K562 (cell line): ENCODE measurements at regions not wholly inside any gene's neighbourhood (a gene's known extent, or its start where the extent isn't known, plus 50 kb on each side); places are given as distances from the start of the nearest gene placed in this dataset.

Source experiments
- ATAC-seq: fragments of 200-7000 bp; cut with Tn5 transposase; 3 replicates; pipeline ENCODE4 v1.9.1; 2020; ENCODE audit warnings: moderate library complexity
- BruUV-seq: library from RNA; stranded (reverse); fragments of 400-500 nt; replicated peaks from 2 replicates; lab custom pipeline; 2021; lab: Mats Ljungman, UMichigan
- CTCF ChIA-PET: fragments of 300-600 bp; formaldehyde crosslinking; extraction: SDS; loops from one replicate; lab custom pipeline; 2021; ENCODE audit warnings: low intra/inter-chr PET ratio; lab: Yijun Ruan, JAX
- POLR2A ChIA-PET: fragments of 300-600, 350-650 bp; sonication (Branson Sonifier 250); formaldehyde crosslinking; extraction: SDS; loops from one replicate; lab custom pipeline; 2021; ENCODE audit warnings: antibody characterized with exemption, inconsistent platforms; lab: Yijun Ruan, JAX
- DNase-seq, 4 experiments: peaks; one replicate each; pipeline versions ENCODE4 v3.0.0 to v3.0.0-alpha.2; 2011 to 2018; ENCODE audit warnings: low spot score in 3 of 4, mixed read lengths in 3 of 4; ENCODE audit errors: extremely low read depth in 1 of 4
- FAIRE-seq: peaks from 2 replicates; lab custom pipeline; 2011; peaks lifted over from hg19 to GRCh38; lab: Jason Lieb, UNC
- H2AFZ ChIP-seq: 2 replicates; pipeline ENCODE4 v1.6.0; 2011; ENCODE audit warnings: low read depth, low read length, control low read depth, inconsistent platforms
- H3K27ac ChIP-seq: fragments of 200-600 bp; 3 replicates; pipeline ENCODE4 v1.8.0; 2011; ENCODE audit warnings: low read depth, mild to moderate bottlenecking, control low read depth, inconsistent platforms, low read length, moderate library complexity, mixed read lengths; ENCODE audit errors: extremely low read depth
- H3K27me3 ChIP-seq, 2 experiments: fragments of 300-600 bp in 1 of 2; 2 replicates in 1 of 2; 3 replicates in 1 of 2; pipeline versions ENCODE4 v1.6.0 to v1.8.0; 2011; ENCODE audit warnings: inconsistent platforms in 2 of 2, low read length in 2 of 2, mild to moderate bottlenecking in 1 of 2, mixed read lengths in 1 of 2, moderate library complexity in 1 of 2; ENCODE audit not compliant: control insufficient read depth in 2 of 2, insufficient read depth in 2 of 2
- H3K36me3 ChIP-seq: fragments of 300-600 bp; 3 replicates; pipeline ENCODE4 v1.8.0; 2011; ENCODE audit warnings: mild to moderate bottlenecking, low read length, inconsistent platforms; ENCODE audit not compliant: control insufficient read depth, insufficient read depth
- H3K4me1 ChIP-seq, 2 experiments: fragments of 200-600 bp in 1 of 2; replicated peaks in 1 of 2; 2 replicates in 1 of 2; 3 replicates in 1 of 2; pipeline versions ENCODE4 v1.5.1 to v1.8.0; 2011; ENCODE audit warnings: inconsistent platforms in 2 of 2, low read length in 2 of 2, mild to moderate bottlenecking in 1 of 2, mixed read lengths in 1 of 2, moderate library complexity in 1 of 2; ENCODE audit not compliant: control insufficient read depth in 2 of 2, insufficient read depth in 2 of 2
- H3K4me2 ChIP-seq: 2 replicates; pipeline ENCODE4 v1.6.1; 2011; ENCODE audit warnings: low read length, control low read depth, inconsistent platforms, mixed read lengths; ENCODE audit not compliant: insufficient read depth
- H3K4me3 ChIP-seq: fragments of 200-600 bp; sonication (generic), shearing (Covaris generic); 2 replicates; pipeline ENCODE4 v1.5.1; 2016; ENCODE audit warnings: control low read depth, inconsistent platforms
- H3K79me2 ChIP-seq: fragments of 200-600 bp; 3 replicates; pipeline ENCODE4 v1.8.0; 2011; ENCODE audit warnings: low read length, inconsistent platforms; ENCODE audit not compliant: control insufficient read depth, insufficient read depth
- H3K9ac ChIP-seq, 2 experiments: 2 replicates each; pipeline versions ENCODE4 v1.6.0 to v1.6.1; 2011; ENCODE audit warnings: low read depth in 2 of 2, low read length in 2 of 2, control low read depth in 1 of 2, inconsistent platforms in 1 of 2, mild to moderate bottlenecking in 1 of 2, mixed read lengths in 1 of 2; ENCODE audit not compliant: insufficient read depth in 1 of 2
- H3K9me1 ChIP-seq: one replicate; pipeline ENCODE4 v1.6.0; 2011; ENCODE audit warnings: inconsistent platforms, mild to moderate bottlenecking, low read length, moderate library complexity; ENCODE audit not compliant: control insufficient read depth, insufficient read depth
- H3K9me3 ChIP-seq: replicated peaks from 2 replicates; pipeline ENCODE4 v1.5.1; 2011; ENCODE audit warnings: low read depth, low read length, inconsistent platforms; ENCODE audit not compliant: control insufficient read depth, insufficient read depth
- H4K20me1 ChIP-seq: replicated peaks from 2 replicates; pipeline ENCODE4 v1.6.1; 2011; ENCODE audit warnings: low read length, inconsistent platforms, mixed read lengths; ENCODE audit not compliant: control insufficient read depth, insufficient read depth
- IFI16 ChIP-seq: fragments of 250-450 bp; sonication (Bioruptor Pico); IDR thresholded peaks from 2 replicates; pipeline ENCODE4 v2.1.2; 2022; ENCODE audit warnings: mild to moderate bottlenecking, inconsistent platforms
- LCOR ChIP-seq: sonication (generic); formaldehyde crosslinking; IDR thresholded peaks from 2 replicates; pipeline ENCODE4 v1.8.0; 2022; ENCODE audit warnings: mild to moderate bottlenecking, missing genetic modification reagents
- LEF1 ChIP-seq: fragments of 450-650 bp; IDR thresholded peaks from 2 replicates; pipeline ENCODE4 v1.6.1; 2016; ENCODE audit warnings: mild to moderate bottlenecking
- MAZ ChIP-seq, 2 experiments: fragments of 450-650 bp in 1 of 2; sonication (generic) in 1 of 2; formaldehyde crosslinking; IDR thresholded peaks in 1 of 2; conservative IDR thresholded peaks in 1 of 2; 2 replicates each; pipeline versions ENCODE4 v1.4.0 to v1.5.0; 2020; ENCODE audit warnings: mild to moderate bottlenecking in 1 of 2, missing genetic modification reagents in 1 of 2
- NR2C1 ChIP-seq, 2 experiments: fragments of 450-650 bp; IDR thresholded peaks; 2 replicates each; pipeline ENCODE4 v1.6.1; 2017; ENCODE audit warnings: mild to moderate bottlenecking in 2 of 2, antibody characterized with exemption in 1 of 2, inconsistent platforms in 1 of 2, missing compliant biosample characterization in 1 of 2, missing genetic modification characterization in 1 of 2
- PHF20 ChIP-seq: fragments of 450-650 bp; IDR thresholded peaks from 2 replicates; pipeline ENCODE4 v1.6.1; 2018; ENCODE audit not compliant: partially characterized antibody
- PML ChIP-seq: IDR thresholded peaks from 2 replicates; pipeline ENCODE4 v1.6.1; 2012; ENCODE audit warnings: low read length, inconsistent platforms
- SRSF3 ChIP-seq: fragments of 200-400 bp; formaldehyde crosslinking; IDR thresholded peaks from 2 replicates; pipeline ENCODE4 v1.6.1; 2016; ENCODE audit warnings: mild to moderate bottlenecking, low read length, moderate library complexity; ENCODE audit not compliant: insufficient read depth
- TAL1 ChIP-seq: fragments of 450-650 bp; IDR thresholded peaks from 2 replicates; pipeline ENCODE4 v1.6.1; 2016; ENCODE audit warnings: mild to moderate bottlenecking
- ZKSCAN3 ChIP-seq: fragments of 250-450 bp; sonication (Bioruptor Pico); IDR thresholded peaks from 2 replicates; pipeline ENCODE4 v1.4.0; 2020
- ZNF24 ChIP-seq: fragments of 450-650 bp; IDR thresholded peaks from 2 replicates; pipeline ENCODE4 v1.6.1; 2016
- WGBS: fragments of 100-300 bp; shearing (Covaris generic); methylation state at CpG from one replicate; pipeline ENCODE4 v1.1.6; 2016; ENCODE audit warnings: low coverage, mixed read lengths; ENCODE audit not compliant: insufficient coverage; ENCODE audit errors: missing lambda C conversion rate; 5-methylcytosine and 5-hydroxymethylcytosine counted together
- in situ Hi-C: fragments of 300-500 bp; cut with MboI; formaldehyde crosslinking; loops from 4 replicates; pipeline ENCODE4 v1.15.0; 2018; ENCODE audit warnings: inconsistent platforms, mixed read lengths
- intact Hi-C: fragments of 100-400 bp; cut with micrococcal nuclease; formaldehyde crosslinking; loops from 2 replicates; pipeline ENCODE4 v1.14.2; 2022
- TF ChIP-seq, protein P1 (sequence below): fragments of 200-800 bp; sonication (Bioruptor generic); IDR thresholded peaks from 2 replicates; pipeline ENCODE4 v1.6.1; 2017; ENCODE audit warnings: missing genetic modification characterization, missing compliant biosample characterization
- TF ChIP-seq, protein P2 (sequence below): fragments of 450-650 bp; IDR thresholded peaks from 2 replicates; pipeline ENCODE4 v1.6.1; 2016; ENCODE audit warnings: low read depth, mild to moderate bottlenecking, moderate library complexity

DNA sequence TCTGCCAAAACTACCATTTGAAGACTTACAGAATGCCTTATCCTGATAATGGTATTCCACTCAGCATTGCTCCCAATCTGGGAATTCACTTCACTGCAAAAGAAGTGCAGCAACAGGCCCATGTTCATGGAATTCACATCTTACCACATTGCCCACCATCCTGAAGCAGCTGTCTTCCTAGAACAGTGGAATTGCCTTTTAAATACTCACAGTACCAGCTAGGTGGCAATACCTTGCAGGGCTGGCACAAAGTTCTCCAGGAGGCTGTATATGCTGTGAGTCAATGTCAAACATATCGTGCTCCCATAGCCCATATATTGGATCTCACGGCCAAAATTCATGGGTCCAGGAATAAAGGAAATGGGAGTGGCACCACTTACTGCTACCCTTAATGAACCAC lies 83.8 kb upstream of the PLEKHG7 start:
- no TSS peak for BruUV-seq
- ChIA-PET CTCF (no interaction called here), POLR2A (interaction anchor here (1.1 kb wide), 1 partner anchor 1273 kb away, joined by 3 read pairs; no protein-coding TSS in a partner anchor)
- Histone ChIP-seq H3K4me3 (no peak overlapping the region), H3K79me2 (no peaks in the 10 kb centered on the region), H3K36me3 (no peaks in the 10 kb centered on the region), H3K4me1 (no peaks in the 10 kb centered on the region), H4K20me1 (no peaks in the 10 kb centered on the region), H3K9me3 (no peaks in the 10 kb centered on the region), H3K27ac (no peak overlapping the region), H3K9me1 (no peaks in the 10 kb centered on the region), H3K4me2 (no peak overlapping the region), H3K27me3 (no peaks in the 10 kb centered on the region; a peak in 1 of 5 replicates), H3K9ac (no peak overlapping the region), H2AFZ (no peak overlapping the region)
- no peak for DNase-seq
- in situ Hi-C loops: no loop called here
- WGBS: 3% methylated on average over 2 of the region's 2 CpGs
- FAIRE-seq: no peak
- ATAC-seq: no peak
- intact Hi-C loops: no loop called here
- TF ChIP-seq IFI16 (no peak), TAL1 (no peak), ZNF24 (no peak), MAZ (CRISPR knock-in tag; conservative IDR thresholded peaks at IDR 0.05 in 1 of 2, IDR thresholded peaks at IDR 0.05 in 1 of 2) (no peak), SRSF3 (no peak), PML (no peak), PHF20 (no peak), ZKSCAN3 (CRISPR knock-in tag) (no peak), LEF1 (no peak), NR2C1 (IDR thresholded peaks at IDR 0.05) (no peak), NR2C1 (tag; IDR thresholded peaks at IDR 0.05) (no peak), LCOR (CRISPR knock-in tag) (no peak)
- TF ChIP-seq, protein P1, sequence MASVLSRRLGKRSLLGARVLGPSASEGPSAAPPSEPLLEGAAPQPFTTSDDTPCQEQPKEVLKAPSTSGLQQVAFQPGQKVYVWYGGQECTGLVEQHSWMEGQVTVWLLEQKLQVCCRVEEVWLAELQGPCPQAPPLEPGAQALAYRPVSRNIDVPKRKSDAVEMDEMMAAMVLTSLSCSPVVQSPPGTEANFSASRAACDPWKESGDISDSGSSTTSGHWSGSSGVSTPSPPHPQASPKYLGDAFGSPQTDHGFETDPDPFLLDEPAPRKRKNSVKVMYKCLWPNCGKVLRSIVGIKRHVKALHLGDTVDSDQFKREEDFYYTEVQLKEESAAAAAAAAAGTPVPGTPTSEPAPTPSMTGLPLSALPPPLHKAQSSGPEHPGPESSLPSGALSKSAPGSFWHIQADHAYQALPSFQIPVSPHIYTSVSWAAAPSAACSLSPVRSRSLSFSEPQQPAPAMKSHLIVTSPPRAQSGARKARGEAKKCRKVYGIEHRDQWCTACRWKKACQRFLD (CRISPR knock-in tag): no peak
- TF ChIP-seq, protein P2, sequence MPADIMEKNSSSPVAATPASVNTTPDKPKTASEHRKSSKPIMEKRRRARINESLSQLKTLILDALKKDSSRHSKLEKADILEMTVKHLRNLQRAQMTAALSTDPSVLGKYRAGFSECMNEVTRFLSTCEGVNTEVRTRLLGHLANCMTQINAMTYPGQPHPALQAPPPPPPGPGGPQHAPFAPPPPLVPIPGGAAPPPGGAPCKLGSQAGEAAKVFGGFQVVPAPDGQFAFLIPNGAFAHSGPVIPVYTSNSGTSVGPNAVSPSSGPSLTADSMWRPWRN: no peak
